Fibroblast of villous mesenchyme (primary cell): ENCODE measurements at regions not wholly inside any gene's neighbourhood (a gene's known extent, or its start where the extent isn't known, plus 50 kb on each side); places are given as distances from the start of the nearest gene placed in this dataset. TPM values are rescaled to one million over a fixed set of nuclear protein-coding genes. Genes with fewer than 3 reads are reported as not detected.

ENCODE experiments used
- DNase-seq: peaks from one replicate; pipeline ENCODE4 v3.0.0-alpha.2; 2010; ENCODE audit warnings: low read depth
- H3K4me3 ChIP-seq: 2 replicates; pipeline ENCODE4 v1.5.1; 2011; ENCODE audit warnings: low read depth, mild to moderate bottlenecking, low read length
- CTCF ChIP-seq: IDR thresholded peaks from 2 replicates; pipeline ENCODE4 v1.5.1; 2012; ENCODE audit warnings: low read depth, mild to moderate bottlenecking, low read length; ENCODE audit not compliant: insufficient read depth
- small RNA-seq: library from RNA; depleted of rRNA; stranded (forward); fragments of <200 nt; gene quantifications from one replicate; pipeline ENCODE3, GENCODE V24; 2012

- H3K4me3 ChIP-seq = no peak overlapping the region
- TF ChIP-seq CTCF = peak; percentile 84
- peak; percentile 80 for DNase-seq
These were observed 52.4 kb upstream of the CAPRIN2 start for GRCh38 chr12:30806989-30807694.

- no peak overlapping the region for H3K4me3 ChIP-seq
- no peak for TF ChIP-seq CTCF
These were observed 51.2 kb upstream of the CAPRIN2 start for GRCh38 chr12:30805959-30806358.

More at GRCh38 chr12:30805959-30806358, 51.2 kb upstream of the CAPRIN2 start:
- DNase-seq = no peak

Small RNA genes lying in the stretch of these regions (small RNA-seq; reads per million reads assigned to genes)
- not detected for gene PPIAP44
